Upper lobe of left lung (tissue), 4 donors: ENCODE measurements at regions not wholly inside any gene's neighbourhood (a gene's known extent, or its start where the extent isn't known, plus 50 kb on each side); places are given as distances from the start of the nearest gene placed in this dataset.
"Not testable (repeated sequence)": the region's sequence is repeated elsewhere in the genome, so short reads cannot be mapped to it uniquely, and the experiment has no call there.

Experiments used
- CTCF ChIP-seq, 6 experiments: fragments of 450-650 bp in 4 of 6; fragments of 200-600 bp in 2 of 6; sonication (generic) in 2 of 6; IDR thresholded peaks; one replicate each; pipeline ENCODE4 v1.5.1; 2016 to 2019; ENCODE audit warnings: antibody characterized with exemption in 6 of 6
- EP300 ChIP-seq, 4 donors: sonication (generic); formaldehyde crosslinking; IDR thresholded peaks; one replicate each; pipeline ENCODE4 v1.5.1; 2017; ENCODE audit warnings: antibody characterized with exemption in 4 of 4, control low read depth in 2 of 4
- POLR2A ChIP-seq, 4 donors: fragments of 450-650 bp; IDR thresholded peaks; one replicate each; pipeline ENCODE4 v1.5.1; 2016 to 2017; ENCODE audit warnings: antibody characterized with exemption in 4 of 4, mild to moderate bottlenecking in 2 of 4
- POLR2AphosphoS5 ChIP-seq, 2 donors: sonication (generic); formaldehyde crosslinking; IDR thresholded peaks; one replicate each; pipeline ENCODE4 v1.5.1; 2017; ENCODE audit warnings: antibody characterized with exemption in 2 of 2

GRCh38 chr15:28788649-28789400, 59.6 kb downstream of the GOLGA6L7 start:
- TF ChIP-seq CTCF, POLR2A, POLR2AphosphoS5, EP300 (IDR thresholded peaks at IDR 0.05): not testable (repeated sequence)
